GM21360 (cell line): ENCODE measurements at regions not wholly inside any gene's neighbourhood (a gene's known extent, or its start where the extent isn't known, plus 50 kb on each side); places are given as distances from the start of the nearest gene placed in this dataset.
"Not testable (repeated sequence)": the region's sequence is repeated elsewhere in the genome, so short reads cannot be mapped to it uniquely, and the experiment has no call there.

Source experiments
- ATAC-seq: cut with Tn5 transposase; IDR thresholded peaks from one replicate; pipeline ENCODE4 v1.9.1; 2021; ENCODE audit warnings: mild to moderate bottlenecking, moderate library complexity; ENCODE audit not compliant: unreplicated experiment

GRCh38 chr1:194374649-194375048 lies 1188.2 kb upstream of the B3GALT2 start:
- no peak for ATAC-seq

- ATAC-seq = no peak
Measured at GRCh38 chr1:194372266-194372665, 1185.9 kb upstream of the B3GALT2 start.

GRCh38 chr1:194369622-194370021 lies 1183.2 kb upstream of the B3GALT2 start:
- no peak for ATAC-seq

- ATAC-seq = no peak
Measured at GRCh38 chr1:194369060-194369459, 1182.6 kb upstream of the B3GALT2 start.

- no peak for ATAC-seq
Measured at GRCh38 chr1:194367121-194367520, 1180.7 kb upstream of the B3GALT2 start.

- no peak for ATAC-seq
Measured at GRCh38 chr1:194366705-194367104, 1180.3 kb upstream of the B3GALT2 start.

- ATAC-seq = no peak
Measured at GRCh38 chr1:194362327-194362726, 1175.9 kb upstream of the B3GALT2 start.

- ATAC-seq = no peak
Measured at GRCh38 chr1:194361374-194362131, 1175.1 kb upstream of the B3GALT2 start.

GRCh38 chr1:194358208-194358581 lies 1171.8 kb upstream of the B3GALT2 start:
- no peak for ATAC-seq

- not testable (repeated sequence) for ATAC-seq
Measured at GRCh38 chr1:194357573-194358207, 1171.3 kb upstream of the B3GALT2 start.

GRCh38 chr1:194355488-194356106 lies 1169.2 kb upstream of the B3GALT2 start:
- no peak for ATAC-seq

GRCh38 chr1:194353121-194353520 lies 1166.7 kb upstream of the B3GALT2 start:
- ATAC-seq = no peak

GRCh38 chr1:194347200-194347599 lies 1160.8 kb upstream of the B3GALT2 start:
- ATAC-seq = no peak

GRCh38 chr1:194342484-194343262 lies 1156.3 kb upstream of the B3GALT2 start:
- ATAC-seq = no peak

- ATAC-seq = no peak
Measured at GRCh38 chr1:194341587-194341986, 1155.2 kb upstream of the B3GALT2 start.

- ATAC-seq = no peak
Measured at GRCh38 chr1:194339471-194339870, 1153.1 kb upstream of the B3GALT2 start.

GRCh38 chr1:194338241-194338948 lies 1152.0 kb upstream of the B3GALT2 start:
- ATAC-seq = no peak

GRCh38 chr1:194333240-194333639 lies 1146.8 kb upstream of the B3GALT2 start:
- ATAC-seq = no peak

GRCh38 chr1:194331758-194332157 lies 1145.3 kb upstream of the B3GALT2 start:
- ATAC-seq = no peak

GRCh38 chr1:194322751-194323150 lies 1136.3 kb upstream of the B3GALT2 start:
- no peak for ATAC-seq

GRCh38 chr1:194318790-194319280 lies 1132.4 kb upstream of the B3GALT2 start:
- no peak for ATAC-seq
